PC-3 (cell line): ENCODE measurements at regions not wholly inside any gene's neighbourhood (a gene's known extent, or its start where the extent isn't known, plus 50 kb on each side); places are given as distances from the start of the nearest gene placed in this dataset.

Experiments used
- EZH2 ChIP-seq: fragments of 300-600 bp; sonication (generic); IDR thresholded peaks from one replicate; pipeline ENCODE4 v1.6.1; 2017; ENCODE audit warnings: antibody characterized with exemption, mild to moderate bottlenecking, low read length; ENCODE audit not compliant: unreplicated experiment
- EZH2phosphoT487 ChIP-seq: fragments of 300-600 bp; sonication (generic); IDR thresholded peaks from 2 replicates; pipeline ENCODE4 v1.6.1; 2018; ENCODE audit warnings: mild to moderate bottlenecking, antibody characterized with exemption, low read length, borderline replicate concordance
- TF ChIP-seq, protein P1 (sequence below): fragments of 300-600 bp; sonication (generic); conservative IDR thresholded peaks from 2 replicates; pipeline ENCODE4 v1.5.1; 2017; ENCODE audit warnings: antibody characterized with exemption, low read depth, mild to moderate bottlenecking, low read length

DNA sequence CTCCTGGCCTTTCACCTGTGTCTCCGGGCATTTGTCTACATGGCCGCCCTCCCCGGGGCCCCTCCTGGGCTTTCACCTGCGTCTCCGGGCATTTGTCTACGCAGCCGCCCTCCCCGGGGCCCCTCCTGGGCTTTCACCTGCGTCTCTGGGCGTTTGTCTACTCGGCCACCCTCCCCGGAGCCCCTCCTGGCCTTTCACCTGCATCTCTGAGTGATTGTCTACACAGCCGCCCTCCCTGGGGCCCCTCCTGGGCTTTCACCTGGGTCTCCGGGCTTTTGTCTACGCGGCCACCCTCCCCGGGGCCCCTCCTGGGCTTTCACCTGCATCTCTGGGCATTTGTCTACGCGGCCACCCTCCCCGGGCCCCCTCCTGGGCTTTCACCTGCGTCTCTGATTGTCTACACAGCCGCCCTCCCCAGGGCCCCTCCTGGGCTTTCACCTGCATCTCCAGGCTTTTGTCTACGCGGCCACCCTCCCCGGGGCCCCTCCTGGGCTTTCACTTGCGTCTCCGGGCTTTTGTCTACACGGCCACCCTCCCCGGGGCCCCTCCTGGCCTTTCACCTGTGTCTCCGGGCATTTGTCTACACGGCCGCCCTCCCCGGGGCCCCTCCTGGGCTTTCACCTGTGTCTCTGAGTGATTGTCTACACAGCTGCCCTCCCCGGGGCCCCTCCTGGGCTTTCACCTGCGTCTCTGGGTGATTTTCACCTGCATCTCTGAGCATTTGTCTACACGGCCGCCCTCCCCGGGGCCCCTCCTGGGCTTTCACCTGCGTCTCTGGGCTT is 68.0 kb upstream of the GALNT9 start:
- TF ChIP-seq, protein P1, sequence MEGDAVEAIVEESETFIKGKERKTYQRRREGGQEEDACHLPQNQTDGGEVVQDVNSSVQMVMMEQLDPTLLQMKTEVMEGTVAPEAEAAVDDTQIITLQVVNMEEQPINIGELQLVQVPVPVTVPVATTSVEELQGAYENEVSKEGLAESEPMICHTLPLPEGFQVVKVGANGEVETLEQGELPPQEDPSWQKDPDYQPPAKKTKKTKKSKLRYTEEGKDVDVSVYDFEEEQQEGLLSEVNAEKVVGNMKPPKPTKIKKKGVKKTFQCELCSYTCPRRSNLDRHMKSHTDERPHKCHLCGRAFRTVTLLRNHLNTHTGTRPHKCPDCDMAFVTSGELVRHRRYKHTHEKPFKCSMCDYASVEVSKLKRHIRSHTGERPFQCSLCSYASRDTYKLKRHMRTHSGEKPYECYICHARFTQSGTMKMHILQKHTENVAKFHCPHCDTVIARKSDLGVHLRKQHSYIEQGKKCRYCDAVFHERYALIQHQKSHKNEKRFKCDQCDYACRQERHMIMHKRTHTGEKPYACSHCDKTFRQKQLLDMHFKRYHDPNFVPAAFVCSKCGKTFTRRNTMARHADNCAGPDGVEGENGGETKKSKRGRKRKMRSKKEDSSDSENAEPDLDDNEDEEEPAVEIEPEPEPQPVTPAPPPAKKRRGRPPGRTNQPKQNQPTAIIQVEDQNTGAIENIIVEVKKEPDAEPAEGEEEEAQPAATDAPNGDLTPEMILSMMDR, result no peak
- TF ChIP-seq EZH2, result peak; percentile 41
- no peak for TF ChIP-seq EZH2phosphoT487
